ENCODE measurements at regions not wholly inside any gene's neighbourhood (a gene's known extent, or its start where the extent isn't known, plus 50 kb on each side); places are given as distances from the start of the nearest gene placed in this dataset.

- TF ChIP-seq ETV6 (IDR thresholded peaks at IDR 0.05; ENCODE audit: borderline replicate concordance in 1 of 2, low read depth in 2 of 2, low read length in 1 of 2) (no peak), ETV6 (CRISPR knock-in tag; IDR thresholded peaks at IDR 0.05; ENCODE audit: borderline replicate concordance) (no peak), MBD1 (CRISPR knock-in tag; IDR thresholded peaks at IDR 0.05) (no peak), CTCF (IDR thresholded peaks at IDR 0.05 in 2 of 3, conservative IDR thresholded peaks at IDR 0.05 in 1 of 3; ENCODE audit: insufficient read depth in 2 of 3, low read depth in 1 of 3, low read length in 3 of 3) (peak; percentile 43 to 92 (median 74); a peak in 5 of 6 replicates), FOS (IDR thresholded peaks at IDR 0.05; ENCODE audit: extremely low read depth, insufficient read length) (no peak), MAFF (IDR thresholded peaks at IDR 0.05; ENCODE audit: low read length) (no peak), RAD21 (CRISPR knock-in tag; conservative IDR thresholded peaks at IDR 0.05 in 1 of 2, IDR thresholded peaks at IDR 0.05 in 1 of 2) (peak in 1 of 2 experiments; percentile 46; a peak in 2 of 4 replicates), BMI1 (IDR thresholded peaks at IDR 0.05; ENCODE audit: low read length) (no peak), DIDO1 (tag; IDR thresholded peaks at IDR 0.05; ENCODE audit: low read depth) (no peak)
- TF ChIP-seq, protein P1, sequence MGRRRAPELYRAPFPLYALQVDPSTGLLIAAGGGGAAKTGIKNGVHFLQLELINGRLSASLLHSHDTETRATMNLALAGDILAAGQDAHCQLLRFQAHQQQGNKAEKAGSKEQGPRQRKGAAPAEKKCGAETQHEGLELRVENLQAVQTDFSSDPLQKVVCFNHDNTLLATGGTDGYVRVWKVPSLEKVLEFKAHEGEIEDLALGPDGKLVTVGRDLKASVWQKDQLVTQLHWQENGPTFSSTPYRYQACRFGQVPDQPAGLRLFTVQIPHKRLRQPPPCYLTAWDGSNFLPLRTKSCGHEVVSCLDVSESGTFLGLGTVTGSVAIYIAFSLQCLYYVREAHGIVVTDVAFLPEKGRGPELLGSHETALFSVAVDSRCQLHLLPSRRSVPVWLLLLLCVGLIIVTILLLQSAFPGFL (CRISPR knock-in tag; IDR thresholded peaks at IDR 0.05): no peak
- TF ChIP-seq, protein P2, sequence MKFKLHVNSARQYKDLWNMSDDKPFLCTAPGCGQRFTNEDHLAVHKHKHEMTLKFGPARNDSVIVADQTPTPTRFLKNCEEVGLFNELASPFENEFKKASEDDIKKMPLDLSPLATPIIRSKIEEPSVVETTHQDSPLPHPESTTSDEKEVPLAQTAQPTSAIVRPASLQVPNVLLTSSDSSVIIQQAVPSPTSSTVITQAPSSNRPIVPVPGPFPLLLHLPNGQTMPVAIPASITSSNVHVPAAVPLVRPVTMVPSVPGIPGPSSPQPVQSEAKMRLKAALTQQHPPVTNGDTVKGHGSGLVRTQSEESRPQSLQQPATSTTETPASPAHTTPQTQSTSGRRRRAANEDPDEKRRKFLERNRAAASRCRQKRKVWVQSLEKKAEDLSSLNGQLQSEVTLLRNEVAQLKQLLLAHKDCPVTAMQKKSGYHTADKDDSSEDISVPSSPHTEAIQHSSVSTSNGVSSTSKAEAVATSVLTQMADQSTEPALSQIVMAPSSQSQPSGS (CRISPR knock-in tag; IDR thresholded peaks at IDR 0.05): no peak
- TF ChIP-seq, protein P3, sequence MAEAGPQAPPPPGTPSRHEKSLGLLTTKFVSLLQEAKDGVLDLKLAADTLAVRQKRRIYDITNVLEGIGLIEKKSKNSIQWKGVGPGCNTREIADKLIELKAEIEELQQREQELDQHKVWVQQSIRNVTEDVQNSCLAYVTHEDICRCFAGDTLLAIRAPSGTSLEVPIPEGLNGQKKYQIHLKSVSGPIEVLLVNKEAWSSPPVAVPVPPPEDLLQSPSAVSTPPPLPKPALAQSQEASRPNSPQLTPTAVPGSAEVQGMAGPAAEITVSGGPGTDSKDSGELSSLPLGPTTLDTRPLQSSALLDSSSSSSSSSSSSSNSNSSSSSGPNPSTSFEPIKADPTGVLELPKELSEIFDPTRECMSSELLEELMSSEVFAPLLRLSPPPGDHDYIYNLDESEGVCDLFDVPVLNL (CRISPR knock-in tag; IDR thresholded peaks at IDR 0.05; ENCODE audit: low read depth): no peak
- TF ChIP-seq, protein P4, sequence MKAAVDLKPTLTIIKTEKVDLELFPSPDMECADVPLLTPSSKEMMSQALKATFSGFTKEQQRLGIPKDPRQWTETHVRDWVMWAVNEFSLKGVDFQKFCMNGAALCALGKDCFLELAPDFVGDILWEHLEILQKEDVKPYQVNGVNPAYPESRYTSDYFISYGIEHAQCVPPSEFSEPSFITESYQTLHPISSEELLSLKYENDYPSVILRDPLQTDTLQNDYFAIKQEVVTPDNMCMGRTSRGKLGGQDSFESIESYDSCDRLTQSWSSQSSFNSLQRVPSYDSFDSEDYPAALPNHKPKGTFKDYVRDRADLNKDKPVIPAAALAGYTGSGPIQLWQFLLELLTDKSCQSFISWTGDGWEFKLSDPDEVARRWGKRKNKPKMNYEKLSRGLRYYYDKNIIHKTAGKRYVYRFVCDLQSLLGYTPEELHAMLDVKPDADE (conservative IDR thresholded peaks at IDR 0.05; ENCODE audit: control insufficient read depth, low read depth, low read length): no peak
These were observed 120.3 kb upstream of the FOXK1 start (continued) for GRCh38 chr7:4561795-4562194.

All from K562 (cell line).